GM12878 (cell line): ENCODE measurements at regions not wholly inside any gene's neighbourhood (a gene's known extent, or its start where the extent isn't known, plus 50 kb on each side); places are given as distances from the start of the nearest gene placed in this dataset.

Source experiments
- BCL11A ChIP-seq: IDR thresholded peaks from 2 replicates; pipeline ENCODE4 v1.6.1; 2011; ENCODE audit warnings: low read depth, low read length
- CHD1 ChIP-seq: IDR thresholded peaks from 2 replicates; pipeline ENCODE4 v1.6.1; 2012; ENCODE audit warnings: low read depth, low read length, improper control_type of control experiment
- GABPA ChIP-seq: IDR thresholded peaks from 2 replicates; pipeline ENCODE4 v1.6.1; 2014; ENCODE audit warnings: antibody characterized with exemption, low read depth, mild to moderate bottlenecking, inconsistent platforms
- HCFC1 ChIP-seq: fragments of 150-350 bp; IDR thresholded peaks from 2 replicates; pipeline ENCODE4 v1.6.1; 2014; ENCODE audit warnings: low read length
- IRF4 ChIP-seq: IDR thresholded peaks from 2 replicates; pipeline ENCODE4 v1.6.1; 2011; ENCODE audit warnings: low read depth, low read length
- MAX ChIP-seq: IDR thresholded peaks from 2 replicates; pipeline ENCODE4 v1.6.1; 2012; ENCODE audit warnings: low read depth, low read length, improper control_type of control experiment
- MEF2A ChIP-seq: IDR thresholded peaks from 2 replicates; pipeline ENCODE4 v1.6.1; 2011; ENCODE audit warnings: low read depth, mild to moderate bottlenecking, low read length, moderate library complexity; ENCODE audit not compliant: insufficient read depth
- MLLT1 ChIP-seq: fragments of 450-650 bp; IDR thresholded peaks from 2 replicates; pipeline ENCODE4 v1.6.1; 2016; ENCODE audit warnings: mild to moderate bottlenecking
- MXI1 ChIP-seq: fragments of 150-350 bp; IDR thresholded peaks from 2 replicates; pipeline ENCODE4 v1.6.1; 2011; ENCODE audit warnings: low read depth, mild to moderate bottlenecking, inconsistent platforms, low read length, improper control_type of control experiment
- PKNOX1 ChIP-seq: fragments of 450-650 bp; IDR thresholded peaks from 2 replicates; pipeline ENCODE4 v1.6.1; 2016; ENCODE audit warnings: mild to moderate bottlenecking
- POLR2A ChIP-seq: IDR thresholded peaks from 2 replicates; pipeline ENCODE4 v1.6.1; 2011; ENCODE audit warnings: low read depth, mild to moderate bottlenecking, low read length
- RBBP5 ChIP-seq: fragments of 200-600 bp; sonication (generic); conservative IDR thresholded peaks from 2 replicates; pipeline ENCODE4 v1.6.1; 2016
- RELB ChIP-seq: fragments of 450-650 bp; IDR thresholded peaks from 2 replicates; pipeline ENCODE4 v1.6.1; 2017; ENCODE audit warnings: low read depth, mild to moderate bottlenecking, moderate library complexity
- SIN3A ChIP-seq: IDR thresholded peaks from 2 replicates; pipeline ENCODE4 v1.6.1; 2012; ENCODE audit warnings: low read depth, low read length, improper control_type of control experiment
- SREBF1 ChIP-seq: IDR thresholded peaks from 2 replicates; pipeline ENCODE4 v1.6.1; 2012; ENCODE audit warnings: mild to moderate bottlenecking, low read length
- STAT1 ChIP-seq: fragments of 450-650 bp; conservative IDR thresholded peaks from 2 replicates; pipeline ENCODE4 v1.6.1; 2014; ENCODE audit warnings: antibody characterized with exemption, mild to moderate bottlenecking
- TARDBP ChIP-seq: IDR thresholded peaks from 2 replicates; pipeline ENCODE4 v1.6.1; 2016; ENCODE audit warnings: borderline replicate concordance
- TBL1XR1 ChIP-seq: IDR thresholded peaks from 2 replicates; pipeline ENCODE4 v1.6.1; 2012; ENCODE audit warnings: low read depth, low read length, improper control_type of control experiment
- ZBTB40 ChIP-seq: fragments of 450-650 bp; IDR thresholded peaks from 2 replicates; pipeline ENCODE4 v1.6.1; 2016; ENCODE audit warnings: mild to moderate bottlenecking, moderate library complexity, borderline replicate concordance

GRCh38 chr2:188076149-188077056 lies 215.3 kb upstream of the GULP1 start (continued):
- TF ChIP-seq PKNOX1 (no peak), GABPA (peak; percentile 65), SREBF1 (no peak), TARDBP (no peak), TBL1XR1 (peak; percentile 75), BCL11A (peak; percentile 28; the same call in 1 of the 2 replicates), RELB (no peak), CHD1 (no peak), HCFC1 (no peak), STAT1 (no peak), MLLT1 (no peak), POLR2A (no peak), SIN3A (no peak), IRF4 (0 out of 2 replicates have a peak, but pooled peaks have one; percentile 53), MAX (no peak), RBBP5 (no peak), ZBTB40 (no peak), MXI1 (no peak), MEF2A (peak; percentile 98)
